HK-2 (cell line): ENCODE measurements at regions not wholly inside any gene's neighbourhood (a gene's known extent, or its start where the extent isn't known, plus 50 kb on each side); places are given as distances from the start of the nearest gene placed in this dataset.

Source experiments
- DNase-seq: peaks from one replicate; pipeline ENCODE4 v3.0.0-alpha.2; 2018; ENCODE audit not compliant: unreplicated experiment

- DNase-seq: no peak
Measured at GRCh38 chr9:107759009-107759822, 269.6 kb upstream of the KLF4 start.

GRCh38 chr9:107756091-107756490, 266.5 kb upstream of the KLF4 start:
- no peak for DNase-seq

- peak; percentile 52 for DNase-seq
Measured at GRCh38 chr9:107755246-107755645, 265.7 kb upstream of the KLF4 start.

GRCh38 chr9:107751567-107752210, 262.1 kb upstream of the KLF4 start:
- DNase-seq: peak; percentile 42

- DNase-seq: peak; percentile 65
Measured at GRCh38 chr9:107750741-107751566, 261.4 kb upstream of the KLF4 start.

- DNase-seq: peak; percentile 64
Measured at GRCh38 chr9:107749787-107750444, 260.3 kb upstream of the KLF4 start.

- DNase-seq: no peak
Measured at GRCh38 chr9:107744873-107745272, 255.3 kb upstream of the KLF4 start.

GRCh38 chr9:107742531-107743309, 253.2 kb upstream of the KLF4 start:
- no peak for DNase-seq

GRCh38 chr9:107740088-107740980, 250.8 kb upstream of the KLF4 start:
- no peak for DNase-seq

- no peak for DNase-seq
Measured at GRCh38 chr9:107739601-107740082, 250.1 kb upstream of the KLF4 start.

- no peak for DNase-seq
Measured at GRCh38 chr9:107738789-107739188, 249.2 kb upstream of the KLF4 start.

GRCh38 chr9:107737987-107738743, 248.6 kb upstream of the KLF4 start:
- DNase-seq: no peak

- DNase-seq: no peak
Measured at GRCh38 chr9:107737610-107737986, 248.0 kb upstream of the KLF4 start.

- no peak for DNase-seq
Measured at GRCh38 chr9:107735821-107736220, 246.3 kb upstream of the KLF4 start.

GRCh38 chr9:107734256-107735013, 244.9 kb upstream of the KLF4 start:
- no peak for DNase-seq

GRCh38 chr9:107733523-107733894, 243.9 kb upstream of the KLF4 start:
- DNase-seq: no peak

- no peak for DNase-seq
Measured at GRCh38 chr9:107732781-107733522, 243.4 kb upstream of the KLF4 start.
